ENCODE measurements at regions not wholly inside any gene's neighbourhood (a gene's known extent, or its start where the extent isn't known, plus 50 kb on each side); places are given as distances from the start of the nearest gene placed in this dataset.
"Not testable (repeated sequence)": the region's sequence is repeated elsewhere in the genome, so short reads cannot be mapped to it uniquely, and the experiment has no call there.

DNA sequence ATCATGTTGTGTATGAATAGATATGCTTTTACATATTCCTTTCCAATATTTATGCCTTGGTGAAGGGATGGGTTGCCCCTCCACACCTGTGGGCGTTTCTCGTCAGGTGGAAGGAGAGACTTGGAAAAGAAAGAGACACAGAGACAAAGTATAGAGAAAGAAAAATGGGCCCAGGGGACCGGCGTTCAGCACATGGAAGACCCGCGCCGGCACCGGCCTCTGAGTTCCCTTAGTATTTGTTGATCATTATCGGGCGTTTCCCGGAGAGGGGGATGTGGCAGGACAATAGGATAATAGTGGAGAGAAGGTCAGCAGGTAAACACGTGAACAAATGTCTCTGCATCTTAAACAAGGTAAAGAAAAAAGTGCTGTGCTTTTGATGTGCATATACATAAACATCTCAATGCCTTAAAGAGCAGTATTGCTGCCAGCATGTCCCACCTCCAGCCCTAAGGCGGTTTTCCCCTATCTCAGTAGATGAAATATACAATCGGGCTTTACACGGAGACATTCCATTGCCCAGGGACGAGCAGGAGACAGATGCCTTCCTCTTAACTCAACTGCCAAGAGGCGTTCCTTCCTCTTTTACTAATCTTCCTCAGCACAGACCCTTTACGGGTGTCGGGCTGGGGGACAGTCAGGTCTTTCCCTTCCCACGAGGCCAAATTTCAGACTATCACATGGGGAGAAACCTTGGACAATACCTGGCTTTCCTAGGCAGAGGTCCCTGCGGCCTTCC, 188.5 kb upstream of the F9 start:
- TF ChIP-seq, protein P1, sequence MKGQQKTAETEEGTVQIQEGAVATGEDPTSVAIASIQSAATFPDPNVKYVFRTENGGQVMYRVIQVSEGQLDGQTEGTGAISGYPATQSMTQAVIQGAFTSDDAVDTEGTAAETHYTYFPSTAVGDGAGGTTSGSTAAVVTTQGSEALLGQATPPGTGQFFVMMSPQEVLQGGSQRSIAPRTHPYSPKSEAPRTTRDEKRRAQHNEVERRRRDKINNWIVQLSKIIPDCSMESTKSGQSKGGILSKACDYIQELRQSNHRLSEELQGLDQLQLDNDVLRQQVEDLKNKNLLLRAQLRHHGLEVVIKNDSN (CRISPR knock-in tag; IDR thresholded peaks at IDR 0.05): 0 out of 2 replicates have a peak, but pooled peaks have one; percentile 16
- H3K27me3 Mint-ChIP-seq (ENCODE audit: low read depth); POLR2A ChIA-PET; CTCF ChIA-PET; ATAC-seq: not testable (repeated sequence)
- H3K9me3 Mint-ChIP-seq: peaks cover 15% of the 10 kb centered on the region
- peak overlapping the region; percentile 57 for H3K4me3 Mint-ChIP-seq
- H3K36me3 Mint-ChIP-seq: peaks cover 17% of the 10 kb centered on the region
- H3K4me1 Mint-ChIP-seq: peaks cover 43% of the 10 kb centered on the region
- peak; percentile 18 for DNase-seq (ENCODE audit: low spot score)
- H3K27ac Mint-ChIP-seq: peak overlapping the region; percentile 91

DNA sequence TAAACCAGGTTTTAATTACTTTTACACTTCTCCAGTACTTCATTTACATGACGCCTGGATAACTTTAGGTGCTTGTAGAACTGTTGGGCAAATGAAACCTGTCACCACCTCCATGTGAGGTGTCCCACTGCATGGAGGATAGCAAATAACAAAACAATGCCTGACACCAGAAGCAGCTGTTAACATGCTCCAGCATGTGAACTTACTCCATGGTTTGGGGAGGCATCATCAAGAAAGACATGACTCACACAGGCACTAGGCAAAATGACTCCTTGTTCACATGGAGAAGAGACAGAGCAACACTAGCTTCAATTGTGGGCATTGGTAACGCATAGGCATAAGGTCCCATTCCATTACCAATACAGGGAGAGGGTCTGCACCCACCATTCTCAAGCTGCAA, 198.1 kb upstream of the F9 start:
- peaks cover 9% of the 10 kb centered on the region for H3K36me3 Mint-ChIP-seq
- H3K4me3 Mint-ChIP-seq: no peak overlapping the region
- ATAC-seq (no peak), DNase-seq (ENCODE audit: low spot score) (no peak)
- H3K9me3 Mint-ChIP-seq: peaks cover 22% of the 10 kb centered on the region
- ChIA-PET CTCF (no interaction called here), POLR2A (no interaction called here)
- H3K27ac Mint-ChIP-seq: no peak overlapping the region
- TF ChIP-seq, protein P2, sequence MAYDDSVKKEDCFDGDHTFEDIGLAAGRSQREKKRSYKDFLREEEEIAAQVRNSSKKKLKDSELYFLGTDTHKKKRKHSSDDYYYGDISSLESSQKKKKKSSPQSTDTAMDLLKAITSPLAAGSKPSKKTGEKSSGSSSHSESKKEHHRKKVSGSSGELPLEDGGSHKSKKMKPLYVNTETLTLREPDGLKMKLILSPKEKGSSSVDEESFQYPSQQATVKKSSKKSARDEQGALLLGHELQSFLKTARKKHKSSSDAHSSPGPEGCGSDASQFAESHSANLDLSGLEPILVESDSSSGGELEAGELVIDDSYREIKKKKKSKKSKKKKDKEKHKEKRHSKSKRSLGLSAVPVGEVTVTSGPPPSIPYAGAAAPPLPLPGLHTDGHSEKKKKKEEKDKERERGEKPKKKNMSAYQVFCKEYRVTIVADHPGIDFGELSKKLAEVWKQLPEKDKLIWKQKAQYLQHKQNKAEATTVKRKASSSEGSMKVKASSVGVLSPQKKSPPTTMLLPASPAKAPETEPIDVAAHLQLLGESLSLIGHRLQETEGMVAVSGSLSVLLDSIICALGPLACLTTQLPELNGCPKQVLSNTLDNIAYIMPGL (CRISPR knock-in tag; IDR thresholded peaks at IDR 0.05): no peak
- TF ChIP-seq, protein P3, sequence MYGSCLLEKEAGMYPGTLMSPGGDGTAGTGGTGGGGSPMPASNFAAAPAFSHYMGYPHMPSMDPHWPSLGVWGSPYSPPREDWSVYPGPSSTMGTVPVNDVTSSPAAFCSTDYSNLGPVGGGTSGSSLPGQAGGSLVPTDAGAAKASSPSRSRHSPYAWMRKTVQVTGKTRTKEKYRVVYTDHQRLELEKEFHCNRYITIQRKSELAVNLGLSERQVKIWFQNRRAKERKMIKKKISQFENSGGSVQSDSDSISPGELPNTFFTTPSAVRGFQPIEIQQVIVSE (CRISPR knock-in tag; IDR thresholded peaks at IDR 0.05; ENCODE audit: borderline replicate concordance): no peak
- TF ChIP-seq SOX15 (CRISPR knock-in tag; IDR thresholded peaks at IDR 0.05) (no peak), SMAD3 (CRISPR knock-in tag; IDR thresholded peaks at IDR 0.05; ENCODE audit: borderline replicate concordance) (no peak), TEAD1 (CRISPR knock-in tag; IDR thresholded peaks at IDR 0.05) (no peak)
- TF ChIP-seq, protein P4, sequence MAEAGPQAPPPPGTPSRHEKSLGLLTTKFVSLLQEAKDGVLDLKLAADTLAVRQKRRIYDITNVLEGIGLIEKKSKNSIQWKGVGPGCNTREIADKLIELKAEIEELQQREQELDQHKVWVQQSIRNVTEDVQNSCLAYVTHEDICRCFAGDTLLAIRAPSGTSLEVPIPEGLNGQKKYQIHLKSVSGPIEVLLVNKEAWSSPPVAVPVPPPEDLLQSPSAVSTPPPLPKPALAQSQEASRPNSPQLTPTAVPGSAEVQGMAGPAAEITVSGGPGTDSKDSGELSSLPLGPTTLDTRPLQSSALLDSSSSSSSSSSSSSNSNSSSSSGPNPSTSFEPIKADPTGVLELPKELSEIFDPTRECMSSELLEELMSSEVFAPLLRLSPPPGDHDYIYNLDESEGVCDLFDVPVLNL (CRISPR knock-in tag; IDR thresholded peaks at IDR 0.05; ENCODE audit: borderline replicate concordance, low read depth): no peak
- TF ChIP-seq, protein P5, sequence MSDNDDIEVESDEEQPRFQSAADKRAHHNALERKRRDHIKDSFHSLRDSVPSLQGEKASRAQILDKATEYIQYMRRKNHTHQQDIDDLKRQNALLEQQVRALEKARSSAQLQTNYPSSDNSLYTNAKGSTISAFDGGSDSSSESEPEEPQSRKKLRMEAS (CRISPR knock-in tag; IDR thresholded peaks at IDR 0.05): no peak
- H3K27me3 Mint-ChIP-seq (ENCODE audit: low read depth): no peaks in the 10 kb centered on the region
- no peaks in the 10 kb centered on the region for H3K4me1 Mint-ChIP-seq

DNA sequence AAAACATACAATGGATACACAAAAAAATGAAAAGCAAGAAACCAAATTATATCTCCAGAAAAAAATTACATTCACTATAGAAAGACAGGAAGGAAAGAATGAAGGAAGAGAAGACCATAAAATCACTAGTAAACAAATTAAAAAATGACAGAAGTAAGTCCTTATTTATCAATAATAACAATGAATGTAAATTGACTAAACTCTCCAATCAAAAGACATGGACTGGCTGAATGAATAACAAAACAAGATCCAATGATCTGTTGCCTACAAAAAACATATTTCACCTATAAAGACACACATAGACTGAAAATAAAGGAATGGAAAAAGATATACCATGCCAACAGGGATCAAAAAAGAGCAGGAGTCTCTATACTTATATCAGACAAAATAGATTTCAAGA, 203.2 kb upstream of the F9 start:
- no peaks in the 10 kb centered on the region for H3K4me1 Mint-ChIP-seq
- peaks cover 7% of the 10 kb centered on the region; the same call in 1 of the 2 replicates for H3K36me3 Mint-ChIP-seq
- H3K27me3 Mint-ChIP-seq (ENCODE audit: low read depth): no peaks in the 10 kb centered on the region
- ATAC-seq (no peak), DNase-seq (ENCODE audit: low spot score) (no peak)
- ChIA-PET POLR2A (no interaction called here), CTCF (no interaction called here)
- peaks cover 22% of the 10 kb centered on the region for H3K9me3 Mint-ChIP-seq
- no peak overlapping the region for H3K4me3 Mint-ChIP-seq
- H3K27ac Mint-ChIP-seq: no peak overlapping the region
- TF ChIP-seq, protein P6, sequence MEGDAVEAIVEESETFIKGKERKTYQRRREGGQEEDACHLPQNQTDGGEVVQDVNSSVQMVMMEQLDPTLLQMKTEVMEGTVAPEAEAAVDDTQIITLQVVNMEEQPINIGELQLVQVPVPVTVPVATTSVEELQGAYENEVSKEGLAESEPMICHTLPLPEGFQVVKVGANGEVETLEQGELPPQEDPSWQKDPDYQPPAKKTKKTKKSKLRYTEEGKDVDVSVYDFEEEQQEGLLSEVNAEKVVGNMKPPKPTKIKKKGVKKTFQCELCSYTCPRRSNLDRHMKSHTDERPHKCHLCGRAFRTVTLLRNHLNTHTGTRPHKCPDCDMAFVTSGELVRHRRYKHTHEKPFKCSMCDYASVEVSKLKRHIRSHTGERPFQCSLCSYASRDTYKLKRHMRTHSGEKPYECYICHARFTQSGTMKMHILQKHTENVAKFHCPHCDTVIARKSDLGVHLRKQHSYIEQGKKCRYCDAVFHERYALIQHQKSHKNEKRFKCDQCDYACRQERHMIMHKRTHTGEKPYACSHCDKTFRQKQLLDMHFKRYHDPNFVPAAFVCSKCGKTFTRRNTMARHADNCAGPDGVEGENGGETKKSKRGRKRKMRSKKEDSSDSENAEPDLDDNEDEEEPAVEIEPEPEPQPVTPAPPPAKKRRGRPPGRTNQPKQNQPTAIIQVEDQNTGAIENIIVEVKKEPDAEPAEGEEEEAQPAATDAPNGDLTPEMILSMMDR (IDR thresholded peaks at IDR 0.05): no peak
- TF ChIP-seq ATF1 (CRISPR knock-in tag; IDR thresholded peaks at IDR 0.05) (no peak), NFYB (CRISPR knock-in tag; conservative IDR thresholded peaks at IDR 0.05; ENCODE audit: low read depth) (no peak), SMAD4 (CRISPR knock-in tag; IDR thresholded peaks at IDR 0.05) (no peak), CREB1 (CRISPR knock-in tag; IDR thresholded peaks at IDR 0.05) (no peak), ZNF396 (CRISPR knock-in tag; IDR thresholded peaks at IDR 0.05; ENCODE audit: borderline replicate concordance) (no peak)
- TF ChIP-seq, protein P7, sequence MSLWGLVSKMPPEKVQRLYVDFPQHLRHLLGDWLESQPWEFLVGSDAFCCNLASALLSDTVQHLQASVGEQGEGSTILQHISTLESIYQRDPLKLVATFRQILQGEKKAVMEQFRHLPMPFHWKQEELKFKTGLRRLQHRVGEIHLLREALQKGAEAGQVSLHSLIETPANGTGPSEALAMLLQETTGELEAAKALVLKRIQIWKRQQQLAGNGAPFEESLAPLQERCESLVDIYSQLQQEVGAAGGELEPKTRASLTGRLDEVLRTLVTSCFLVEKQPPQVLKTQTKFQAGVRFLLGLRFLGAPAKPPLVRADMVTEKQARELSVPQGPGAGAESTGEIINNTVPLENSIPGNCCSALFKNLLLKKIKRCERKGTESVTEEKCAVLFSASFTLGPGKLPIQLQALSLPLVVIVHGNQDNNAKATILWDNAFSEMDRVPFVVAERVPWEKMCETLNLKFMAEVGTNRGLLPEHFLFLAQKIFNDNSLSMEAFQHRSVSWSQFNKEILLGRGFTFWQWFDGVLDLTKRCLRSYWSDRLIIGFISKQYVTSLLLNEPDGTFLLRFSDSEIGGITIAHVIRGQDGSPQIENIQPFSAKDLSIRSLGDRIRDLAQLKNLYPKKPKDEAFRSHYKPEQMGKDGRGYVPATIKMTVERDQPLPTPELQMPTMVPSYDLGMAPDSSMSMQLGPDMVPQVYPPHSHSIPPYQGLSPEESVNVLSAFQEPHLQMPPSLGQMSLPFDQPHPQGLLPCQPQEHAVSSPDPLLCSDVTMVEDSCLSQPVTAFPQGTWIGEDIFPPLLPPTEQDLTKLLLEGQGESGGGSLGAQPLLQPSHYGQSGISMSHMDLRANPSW (CRISPR knock-in tag; conservative IDR thresholded peaks at IDR 0.05; ENCODE audit: low read depth): no peak
- TF ChIP-seq, protein P8, sequence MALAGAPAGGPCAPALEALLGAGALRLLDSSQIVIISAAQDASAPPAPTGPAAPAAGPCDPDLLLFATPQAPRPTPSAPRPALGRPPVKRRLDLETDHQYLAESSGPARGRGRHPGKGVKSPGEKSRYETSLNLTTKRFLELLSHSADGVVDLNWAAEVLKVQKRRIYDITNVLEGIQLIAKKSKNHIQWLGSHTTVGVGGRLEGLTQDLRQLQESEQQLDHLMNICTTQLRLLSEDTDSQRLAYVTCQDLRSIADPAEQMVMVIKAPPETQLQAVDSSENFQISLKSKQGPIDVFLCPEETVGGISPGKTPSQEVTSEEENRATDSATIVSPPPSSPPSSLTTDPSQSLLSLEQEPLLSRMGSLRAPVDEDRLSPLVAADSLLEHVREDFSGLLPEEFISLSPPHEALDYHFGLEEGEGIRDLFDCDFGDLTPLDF (CRISPR knock-in tag; IDR thresholded peaks at IDR 0.05): no peak

All from WTC11 (cell line).